GM12878 (cell line): ENCODE measurements at regions not wholly inside any gene's neighbourhood (a gene's known extent, or its start where the extent isn't known, plus 50 kb on each side); places are given as distances from the start of the nearest gene placed in this dataset.

ENCODE experiments used
- ATAC-seq: fragments of 200-7000 bp; cut with Tn5 transposase; 3 replicates; pipeline ENCODE4 v1.9.1; 2020; ENCODE audit warnings: mild to moderate bottlenecking, moderate library complexity
- BruUV-seq: library from RNA; stranded (reverse); fragments of 400-500 nt; replicated peaks from 2 replicates; lab custom pipeline; 2021; lab: Mats Ljungman, UMichigan
- CTCF ChIA-PET: fragments of 300-600 bp; sonication (Branson Sonifier 250); formaldehyde crosslinking; extraction: SDS; loops from one replicate; lab custom pipeline; 2021; ENCODE audit warnings: inconsistent platforms; lab: Yijun Ruan, JAX
- POLR2A ChIA-PET: fragments of 350-600 bp; formaldehyde crosslinking; extraction: SDS; loops from one replicate; lab custom pipeline; 2021; ENCODE audit warnings: inconsistent platforms; lab: Charles Lee
- RAD21 ChIA-PET: fragments of 300-600 bp; sonication (Branson Sonifier 250); formaldehyde crosslinking; loops from one replicate; lab custom pipeline; 2023; ENCODE audit warnings: antibody characterized with exemption; ENCODE audit not compliant: unreplicated experiment; lab: Charles Lee
- SMC1A ChIA-PET: fragments of 300-600 bp; sonication (Branson Sonifier 250); formaldehyde crosslinking; loops from one replicate; lab custom pipeline; 2023; ENCODE audit not compliant: unreplicated experiment, uncharacterized antibody; lab: Charles Lee
- DNase-seq: peaks from one replicate; pipeline ENCODE4 v3.0.0-alpha.2; 2011; ENCODE audit warnings: low read depth, low spot score
- FAIRE-seq: peaks from 3 replicates; lab custom pipeline; 2011; peaks lifted over from hg19 to GRCh38; lab: Jason Lieb, UNC
- H2AFZ ChIP-seq: 2 replicates; pipeline ENCODE4 v1.6.0; 2011; ENCODE audit warnings: low read depth, low read length, control low read depth; ENCODE audit not compliant: control insufficient read depth
- H3K27ac ChIP-seq: 2 replicates; pipeline ENCODE4 v1.5.1; 2011; ENCODE audit warnings: control low read depth; ENCODE audit not compliant: control insufficient read depth, insufficient read depth
- H3K27me3 ChIP-seq, 2 experiments: replicated peaks in 1 of 2; 2 replicates each; pipeline versions ENCODE4 v1.6.0 to v1.6.1; 2011; ENCODE audit warnings: low read length in 1 of 2; ENCODE audit not compliant: control insufficient read depth in 2 of 2, insufficient read depth in 2 of 2
- H3K36me3 ChIP-seq, 2 experiments: 2 replicates each; pipeline ENCODE4 v1.5.1; 2011; ENCODE audit warnings: low read length in 1 of 2; ENCODE audit not compliant: control insufficient read depth in 2 of 2, insufficient read depth in 2 of 2
- H3K4me1 ChIP-seq: 2 replicates; pipeline ENCODE4 v1.6.1; 2011; ENCODE audit warnings: mild to moderate bottlenecking, low read length, moderate library complexity, mixed read lengths; ENCODE audit not compliant: control insufficient read depth, insufficient read depth
- H3K4me2 ChIP-seq: 2 replicates; pipeline ENCODE4 v1.6.0; 2011; ENCODE audit warnings: control low read depth; ENCODE audit not compliant: control insufficient read depth, insufficient read depth
- H3K4me3 ChIP-seq: fragments of 200-600 bp; sonication (generic); 2 replicates; pipeline ENCODE4 v1.5.1; 2016
- H3K79me2 ChIP-seq: 2 replicates; pipeline ENCODE4 v1.6.0; 2011; ENCODE audit warnings: low read length; ENCODE audit not compliant: control insufficient read depth, insufficient read depth
- H3K9ac ChIP-seq: 2 replicates; pipeline ENCODE4 v1.8.0; 2011; ENCODE audit warnings: low read length, control low read depth, mixed read lengths; ENCODE audit not compliant: control insufficient read depth, insufficient read depth
- H3K9me3 ChIP-seq: replicated peaks from 3 replicates; pipeline ENCODE4 v1.5.1; 2011; ENCODE audit warnings: mild to moderate bottlenecking, low read length; ENCODE audit not compliant: control insufficient read depth, insufficient read depth
- H4K20me1 ChIP-seq: 2 replicates; pipeline ENCODE4 v1.6.0; 2011; ENCODE audit not compliant: control insufficient read depth, insufficient read depth
- ATF2 ChIP-seq: IDR thresholded peaks from 2 replicates; pipeline ENCODE4 v1.6.1; 2012; ENCODE audit warnings: low read length, inconsistent platforms
- FOXM1 ChIP-seq: IDR thresholded peaks from 2 replicates; pipeline ENCODE4 v1.6.1; 2012; ENCODE audit warnings: low read depth, mild to moderate bottlenecking, inconsistent platforms, low read length, moderate library complexity
- HDGF ChIP-seq: fragments of 450-650 bp; IDR thresholded peaks from 2 replicates; pipeline ENCODE4 v1.6.1; 2016; ENCODE audit warnings: antibody characterized with exemption
- MTA2 ChIP-seq: fragments of 450-650 bp; IDR thresholded peaks from 2 replicates; pipeline ENCODE4 v1.6.1; 2016; ENCODE audit warnings: low read depth, mild to moderate bottlenecking, moderate library complexity
- MYB ChIP-seq: fragments of 150-350 bp; IDR thresholded peaks from 2 replicates; pipeline ENCODE4 v1.6.1; 2014; ENCODE audit warnings: mild to moderate bottlenecking, low read depth, low read length, borderline replicate concordance
- NR2C2 ChIP-seq: IDR thresholded peaks from 2 replicates; pipeline ENCODE4 v1.6.1; 2011; ENCODE audit warnings: borderline replicate concordance, low read depth; ENCODE audit not compliant: control insufficient read depth, insufficient read length
- RELB ChIP-seq: fragments of 450-650 bp; IDR thresholded peaks from 2 replicates; pipeline ENCODE4 v1.6.1; 2017; ENCODE audit warnings: low read depth, mild to moderate bottlenecking, moderate library complexity
- ZBTB33 ChIP-seq: fragments of 450-650 bp; IDR thresholded peaks from 2 replicates; pipeline ENCODE4 v1.6.1; 2017; ENCODE audit warnings: mild to moderate bottlenecking
- WGBS: methylation state at CpG from one replicate; pipeline ENCODE4 v1.1.6; 2016; ENCODE audit warnings: low lambda C conversion rate; ENCODE audit not compliant: insufficient replicate concordance, insufficient coverage; ENCODE audit errors: missing lambda C conversion rate; 5-methylcytosine and 5-hydroxymethylcytosine counted together
- in situ Hi-C: fragments of 300-500 bp; cut with MboI; formaldehyde crosslinking; loops from 9 replicates; pipeline ENCODE4 v1.14.3; 2018; ENCODE audit warnings: mixed read lengths
- intact Hi-C: fragments of 100-400 bp; cut with micrococcal nuclease; formaldehyde crosslinking; loops from one replicate; pipeline ENCODE4 v1.14.2; 2022; ENCODE audit not compliant: unreplicated experiment
- TF ChIP-seq, protein P1 (sequence below): fragments of 450-650 bp; conservative IDR thresholded peaks from 2 replicates; pipeline ENCODE4 v1.6.1; 2017; ENCODE audit warnings: mild to moderate bottlenecking, moderate library complexity
- TF ChIP-seq, protein P2 (sequence below): fragments of 450-650 bp; formaldehyde crosslinking; IDR thresholded peaks from 2 replicates; pipeline ENCODE4 v1.4.0; 2022; ENCODE audit warnings: mild to moderate bottlenecking, moderate library complexity

- no peak overlapping the region for H3K4me2 ChIP-seq
- in situ Hi-C loops, result loop anchor here (25.0 kb wide), 1 partner anchor 1946 kb away; the partner anchor contains the start of gene MMADHC
- H3K4me3 ChIP-seq, result no peak overlapping the region
- no peaks in the 10 kb centered on the region for H3K36me3 ChIP-seq
- no peak overlapping the region for H3K27ac ChIP-seq
- H3K4me1 ChIP-seq, result peaks cover 30% of the 10 kb centered on the region
- BruUV-seq, result no TSS peak
- ChIA-PET RAD21 (no interaction called here), SMC1A (interaction anchor here (0.6 to 7.8 kb wide), 5 partner anchors 9 to 32 kb away, joined by 3 to 84 read pairs (median 3); no protein-coding TSS in a partner anchor), POLR2A (interaction anchor here (3.1 kb wide), 1 partner anchor 12 kb away, joined by 12 read pairs; no protein-coding TSS in a partner anchor), CTCF (no interaction called here)
- ATAC-seq, result no peak
- no peak for DNase-seq
- FAIRE-seq, result no peak
- H3K9ac ChIP-seq, result no peak overlapping the region
- H3K9me3 ChIP-seq, result no peaks in the 10 kb centered on the region; the same call in 1 of the 3 replicates
- no peaks in the 10 kb centered on the region for H4K20me1 ChIP-seq
- intact Hi-C loops, result no loop called here
- no peaks in the 10 kb centered on the region for H3K27me3 ChIP-seq
- 97% methylated on average over 3 of the region's 3 CpGs for whole genome bisulfite sequencing
- no peak overlapping the region for H2AFZ ChIP-seq
- no peaks in the 10 kb centered on the region for H3K79me2 ChIP-seq
- TF ChIP-seq MYB (no peak), FOXM1 (no peak), RELB (no peak), ATF2 (no peak), ZBTB33 (no peak), NR2C2 (no peak), MTA2 (no peak), HDGF (no peak)
- TF ChIP-seq, protein P1, sequence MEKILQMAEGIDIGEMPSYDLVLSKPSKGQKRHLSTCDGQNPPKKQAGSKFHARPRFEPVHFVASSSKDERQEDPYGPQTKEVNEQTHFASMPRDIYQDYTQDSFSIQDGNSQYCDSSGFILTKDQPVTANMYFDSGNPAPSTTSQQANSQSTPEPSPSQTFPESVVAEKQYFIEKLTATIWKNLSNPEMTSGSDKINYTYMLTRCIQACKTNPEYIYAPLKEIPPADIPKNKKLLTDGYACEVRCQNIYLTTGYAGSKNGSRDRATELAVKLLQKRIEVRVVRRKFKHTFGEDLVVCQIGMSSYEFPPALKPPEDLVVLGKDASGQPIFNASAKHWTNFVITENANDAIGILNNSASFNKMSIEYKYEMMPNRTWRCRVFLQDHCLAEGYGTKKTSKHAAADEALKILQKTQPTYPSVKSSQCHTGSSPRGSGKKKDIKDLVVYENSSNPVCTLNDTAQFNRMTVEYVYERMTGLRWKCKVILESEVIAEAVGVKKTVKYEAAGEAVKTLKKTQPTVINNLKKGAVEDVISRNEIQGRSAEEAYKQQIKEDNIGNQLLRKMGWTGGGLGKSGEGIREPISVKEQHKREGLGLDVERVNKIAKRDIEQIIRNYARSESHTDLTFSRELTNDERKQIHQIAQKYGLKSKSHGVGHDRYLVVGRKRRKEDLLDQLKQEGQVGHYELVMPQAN, result no peak
- TF ChIP-seq, protein P2, sequence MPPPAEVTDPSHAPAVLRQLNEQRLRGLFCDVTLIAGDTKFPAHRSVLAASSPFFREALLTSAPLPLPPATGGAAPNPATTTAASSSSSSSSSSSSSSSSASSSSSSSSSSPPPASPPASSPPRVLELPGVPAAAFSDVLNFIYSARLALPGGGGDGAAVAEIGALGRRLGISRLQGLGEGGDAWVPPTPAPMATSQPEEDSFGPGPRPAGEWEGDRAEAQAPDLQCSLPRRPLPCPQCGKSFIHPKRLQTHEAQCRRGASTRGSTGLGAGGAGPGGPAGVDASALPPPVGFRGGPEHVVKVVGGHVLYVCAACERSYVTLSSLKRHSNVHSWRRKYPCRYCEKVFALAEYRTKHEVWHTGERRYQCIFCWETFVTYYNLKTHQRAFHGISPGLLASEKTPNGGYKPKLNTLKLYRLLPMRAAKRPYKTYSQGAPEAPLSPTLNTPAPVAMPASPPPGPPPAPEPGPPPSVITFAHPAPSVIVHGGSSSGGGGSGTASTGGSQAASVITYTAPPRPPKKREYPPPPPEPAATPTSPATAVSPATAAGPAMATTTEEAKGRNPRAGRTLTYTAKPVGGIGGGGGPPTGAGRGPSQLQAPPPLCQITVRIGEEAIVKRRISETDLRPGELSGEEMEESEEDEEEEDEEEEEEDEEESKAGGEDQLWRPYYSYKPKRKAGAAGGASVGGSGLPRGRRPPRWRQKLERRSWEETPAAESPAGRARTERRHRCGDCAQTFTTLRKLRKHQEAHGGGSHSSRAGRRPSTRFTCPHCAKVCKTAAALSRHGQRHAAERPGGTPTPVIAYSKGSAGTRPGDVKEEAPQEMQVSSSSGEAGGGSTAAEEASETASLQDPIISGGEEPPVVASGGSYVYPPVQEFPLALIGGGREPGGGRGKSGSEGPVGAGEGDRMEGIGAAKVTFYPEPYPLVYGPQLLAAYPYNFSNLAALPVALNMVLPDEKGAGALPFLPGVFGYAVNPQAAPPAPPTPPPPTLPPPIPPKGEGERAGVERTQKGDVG (CRISPR knock-in tag), result no peak
Observed at GRCh38 chr2:147641651-147642050, 203.2 kb upstream of the ACVR2A start.
